ENCODE measurements at regions not wholly inside any gene's neighbourhood (a gene's known extent, or its start where the extent isn't known, plus 50 kb on each side); places are given as distances from the start of the nearest gene placed in this dataset.

DNA sequence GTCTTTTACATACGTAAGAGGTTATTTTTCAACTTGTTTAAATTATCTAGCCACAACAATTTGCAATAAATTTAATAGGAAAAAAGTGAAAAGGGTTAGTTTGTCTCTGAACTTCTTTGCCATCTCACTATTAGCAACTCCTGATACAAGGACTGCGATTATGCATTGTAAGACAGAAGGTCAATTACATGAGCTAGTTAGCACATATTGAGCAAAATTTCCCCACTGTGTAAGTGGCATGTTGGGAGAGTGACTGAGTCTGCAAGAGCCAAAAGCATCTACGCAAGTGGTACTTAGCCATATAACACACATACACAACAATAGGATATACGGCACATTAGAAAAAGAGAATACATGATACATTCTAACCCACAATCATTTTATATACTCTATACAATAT lies 927.2 kb downstream of the STPG2 start:
- TF ChIP-seq, protein P1, sequence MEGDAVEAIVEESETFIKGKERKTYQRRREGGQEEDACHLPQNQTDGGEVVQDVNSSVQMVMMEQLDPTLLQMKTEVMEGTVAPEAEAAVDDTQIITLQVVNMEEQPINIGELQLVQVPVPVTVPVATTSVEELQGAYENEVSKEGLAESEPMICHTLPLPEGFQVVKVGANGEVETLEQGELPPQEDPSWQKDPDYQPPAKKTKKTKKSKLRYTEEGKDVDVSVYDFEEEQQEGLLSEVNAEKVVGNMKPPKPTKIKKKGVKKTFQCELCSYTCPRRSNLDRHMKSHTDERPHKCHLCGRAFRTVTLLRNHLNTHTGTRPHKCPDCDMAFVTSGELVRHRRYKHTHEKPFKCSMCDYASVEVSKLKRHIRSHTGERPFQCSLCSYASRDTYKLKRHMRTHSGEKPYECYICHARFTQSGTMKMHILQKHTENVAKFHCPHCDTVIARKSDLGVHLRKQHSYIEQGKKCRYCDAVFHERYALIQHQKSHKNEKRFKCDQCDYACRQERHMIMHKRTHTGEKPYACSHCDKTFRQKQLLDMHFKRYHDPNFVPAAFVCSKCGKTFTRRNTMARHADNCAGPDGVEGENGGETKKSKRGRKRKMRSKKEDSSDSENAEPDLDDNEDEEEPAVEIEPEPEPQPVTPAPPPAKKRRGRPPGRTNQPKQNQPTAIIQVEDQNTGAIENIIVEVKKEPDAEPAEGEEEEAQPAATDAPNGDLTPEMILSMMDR (IDR thresholded peaks at IDR 0.05; ENCODE audit: poor library complexity): no peak
- TF ChIP-seq EZH2 (IDR thresholded peaks at IDR 0.05; ENCODE audit: borderline replicate concordance): no peak
